Heart right ventricle (tissue), 16 donors: ENCODE measurements at regions not wholly inside any gene's neighbourhood (a gene's known extent, or its start where the extent isn't known, plus 50 kb on each side); places are given as distances from the start of the nearest gene placed in this dataset.

Source experiments
- ATAC-seq, 8 donors: fragments of 200-7000 bp; cut with Tn5 transposase; one replicate each; pipeline ENCODE4 v1.9.1; 2020; ENCODE audit warnings: mild to moderate bottlenecking in 8 of 8, moderate library complexity in 8 of 8, moderate number of reproducible peaks in 1 of 8
- DNase-seq, 2 donors: peaks; one replicate each; pipeline ENCODE4 v3.0.0-alpha.2; 2020
- H3K27ac ChIP-seq, 10 donors: fragments of 200-600 bp; sonication (generic) in 2 of 10; one replicate each; pipeline versions ENCODE4 v1.5.0 to v1.8.0; 2020 to 2022; ENCODE audit warnings: mild to moderate bottlenecking in 3 of 10
- H3K27me3 ChIP-seq, 7 donors: fragments of 200-600 bp; one replicate each; pipeline ENCODE4 v1.8.0; 2021 to 2022; ENCODE audit warnings: mild to moderate bottlenecking in 2 of 7
- H3K36me3 ChIP-seq, 9 donors: fragments of 200-600 bp; sonication (generic) in 1 of 9; one replicate each; pipeline versions ENCODE4 v1.5.0 to v1.8.0; 2020 to 2022; ENCODE audit warnings: mild to moderate bottlenecking in 2 of 9
- H3K4me1 ChIP-seq, 9 donors: fragments of 200-600 bp; sonication (generic) in 1 of 9; one replicate each; pipeline versions ENCODE4 v1.5.0 to v1.8.0; 2020 to 2022; ENCODE audit warnings: mild to moderate bottlenecking in 4 of 9
- H3K4me3 ChIP-seq, 10 donors: fragments of 200-600 bp; sonication (generic) in 2 of 10; one replicate each; pipeline versions ENCODE4 v1.5.0 to v1.8.0; 2020 to 2022; ENCODE audit warnings: mild to moderate bottlenecking in 7 of 10, moderate library complexity in 2 of 10
- H3K9me3 ChIP-seq, 11 donors: fragments of 200-600 bp in 10 of 11; sonication (generic) in 2 of 11; one replicate each; pipeline versions ENCODE4 v1.5.0 to v1.8.0; 2013 to 2022; ENCODE audit warnings: mild to moderate bottlenecking in 2 of 11, control low read depth in 1 of 11, moderate library complexity in 1 of 11
- CTCF ChIP-seq, 9 donors: fragments of 200-600 bp; sonication (generic) in 2 of 9; IDR thresholded peaks; one replicate each; pipeline versions ENCODE4 v1.5.0 to v1.8.0; 2021 to 2022; ENCODE audit warnings: antibody characterized with exemption in 9 of 9, mild to moderate bottlenecking in 5 of 9, moderate library complexity in 1 of 9
- WGBS, 2 donors: extraction: QIAGEN DNeasy Blood & Tissue Kit; methylation state at CpG; one replicate each; pipeline ENCODE4 v1.1.7; 2013; ENCODE audit warnings: inconsistent platforms in 1 of 2; 5-methylcytosine and 5-hydroxymethylcytosine counted together
- intact Hi-C, 10 donors: fragments of 100-400 bp; cut with DNase I; formaldehyde crosslinking; loops; one replicate each; pipeline versions ENCODE4 v1.11.1 to v1.14.2; 2022
- donor health status: Arrhythmogenic right ventricular cardiomyopathy.
- donor health status: ischemic (EF 13 %, LVEDD 7.1; RV severe dilation, severe dysfunction).
- donor health status: healthy with polysubstance abuse.
- donor health status: DM: no; HTN: yes; CAD: no.
- donor health status: DM: no; HTN: no; CAD: no.
- donor health status: ischemic (EF 25% LVEDD 6.9; RV normal size, moderate dysfunction).
- donor health status: ischemic (EF 25% LVEDD 5.7; RV mildly dilated, moderate dysfunction).
- donor health status: healthy.
- donor health status: DM: yes; HTN: yes; CAD: no.
- donor health status: Ischemic cardiomyopathy.
- donor health status: ischemic (EF 35%, LVEDD 5.7; RV mildly dilated, moderate dysfunction).
- donor health status: nonischemic (EF 11% LVEDD 7.7; RV severe dilation, severe dysfunction).
- donor health status: DM: yes; HTN: yes; CAD: no.
- donor health status: PGD.
- donor health status: ischemic (EF 29% LVEDD 5.4; RV normal size, mild dysfunction).
- donor health status: nonischemic (EF 23%, LVEDD 6.1; RV moderate dilation, normal function).

DNA sequence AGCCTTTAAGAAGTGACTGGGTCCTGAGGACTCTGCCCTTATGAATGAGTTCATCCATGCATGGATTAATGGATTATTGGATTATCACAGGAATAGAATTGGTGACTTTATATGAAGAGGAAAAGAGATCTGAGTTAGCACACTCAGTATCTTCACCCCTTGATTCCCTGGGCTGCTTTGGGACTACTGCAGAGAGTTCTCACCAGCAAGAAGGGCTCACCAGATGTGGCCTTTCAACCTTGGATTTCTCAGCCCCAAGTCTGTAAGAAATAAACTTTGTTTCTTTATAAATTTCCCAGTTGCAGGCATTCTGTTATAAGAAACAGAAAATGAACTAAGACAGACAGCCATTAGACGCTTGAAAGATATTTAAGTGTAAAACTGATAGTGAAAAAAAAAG lies 509.2 kb downstream of the FLRT2 start:
- intact Hi-C loops: no loop called here
- TF ChIP-seq CTCF (IDR thresholded peaks at IDR 0.05): no peak
- Histone ChIP-seq H3K27ac (no peak overlapping the region), H3K36me3 (no peaks in the 10 kb centered on the region), H3K4me3 (no peak overlapping the region), H3K4me1 (no peaks in the 10 kb centered on the region), H3K27me3 (no peaks in the 10 kb centered on the region), H3K9me3 (peaks cover 0 to 22% (median 0%) of the 10 kb centered on the region in 11 donors)
- no peak for ATAC-seq
- WGBS, 2 donors: 82 to 86% methylated on average over 1 of the region's 1 CpG
- DNase-seq: no peak

GRCh38 chr14:86038387-86039042 lies 508.6 kb downstream of the FLRT2 start:
- intact Hi-C loops: no loop called here
- ATAC-seq (peak in 2 of 8 donors; percentile 25 to 52), DNase-seq (peak; percentile 9 to 11)
- Histone ChIP-seq H3K4me3 (no peak overlapping the region), H3K27ac (no peak overlapping the region), H3K4me1 (no peaks in the 10 kb centered on the region), H3K36me3 (no peaks in the 10 kb centered on the region), H3K9me3 (peaks cover 0 to 20% (median 0%) of the 10 kb centered on the region in 11 donors), H3K27me3 (no peaks in the 10 kb centered on the region)
- peak in 8 of 9 donors; percentile 14 to 69 (median 54) for TF ChIP-seq CTCF (IDR thresholded peaks at IDR 0.05)
- 67 to 73% methylated on average over 4 of the region's 4 CpGs for WGBS, 2 donors

DNA sequence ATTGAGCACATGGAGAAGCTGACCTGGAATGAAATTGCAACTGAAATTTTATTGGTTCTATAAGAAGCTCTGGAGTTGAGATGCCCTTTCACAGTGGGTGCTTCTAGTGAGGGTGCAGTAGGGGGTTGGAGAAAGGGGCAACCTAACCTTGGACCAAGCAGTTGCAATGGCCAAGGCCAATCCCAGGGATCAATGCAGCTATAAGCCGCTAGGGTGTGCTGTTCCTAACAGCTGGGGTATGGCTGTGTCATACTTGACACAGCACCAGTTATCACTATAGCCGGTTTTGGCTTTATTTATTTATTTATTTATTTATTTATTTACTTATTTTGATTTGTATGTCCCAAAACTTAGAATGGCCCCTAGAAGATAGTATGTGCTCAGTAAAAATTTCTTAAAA lies 505.9 kb downstream of the FLRT2 start:
- no peak for ATAC-seq
- Histone ChIP-seq H3K4me1 (no peaks in the 10 kb centered on the region), H3K27me3 (no peaks in the 10 kb centered on the region), H3K4me3 (no peak overlapping the region), H3K27ac (no peak overlapping the region), H3K36me3 (no peaks in the 10 kb centered on the region), H3K9me3 (peaks cover 0 to 2% (median 0%) of the 10 kb centered on the region in 11 donors)
- no peak for DNase-seq
- intact Hi-C loops: no loop called here
- peak in 3 of 9 donors; percentile 7 to 34 (median 11) for TF ChIP-seq CTCF (IDR thresholded peaks at IDR 0.05)
- 39 to 51% methylated on average over 2 of the region's 2 CpGs for WGBS, 2 donors

- WGBS, 2 donors: 75 to 86% methylated on average over 1 of the region's 1 CpG
- peaks cover 0 to 38% (median 0%) of the 10 kb centered on the region in 11 donors for H3K9me3 ChIP-seq
These were observed 498.0 kb downstream of the FLRT2 start for GRCh38 chr14:86027990-86028389.

More at GRCh38 chr14:86027990-86028389, 498.0 kb downstream of the FLRT2 start:
- Histone ChIP-seq H3K27ac (no peak overlapping the region), H3K4me3 (no peak overlapping the region), H3K27me3 (no peaks in the 10 kb centered on the region), H3K4me1 (no peaks in the 10 kb centered on the region), H3K36me3 (no peaks in the 10 kb centered on the region)
- intact Hi-C loops: no loop called here
- DNase-seq: no peak
- ATAC-seq: no peak
- no peak for TF ChIP-seq CTCF (IDR thresholded peaks at IDR 0.05)
